Prostate gland (tissue), 2 donors: ENCODE measurements at regions not wholly inside any gene's neighbourhood (a gene's known extent, or its start where the extent isn't known, plus 50 kb on each side); places are given as distances from the start of the nearest gene placed in this dataset.

Source experiments
- DNase-seq: peaks from one replicate; pipeline ENCODE4 v3.0.0-alpha.2; 2019; ENCODE audit warnings: low spot score
- H3K27ac ChIP-seq, 2 donors: fragments of 200-600 bp; sonication (generic); 2 replicates each; pipeline ENCODE4 v1.5.1; 2017 to 2019
- H3K27me3 ChIP-seq: fragments of 200-600 bp; sonication (generic); replicated peaks from 2 replicates; pipeline ENCODE4 v1.5.1; 2019; ENCODE audit not compliant: insufficient read depth
- H3K36me3 ChIP-seq, 2 donors: fragments of 200-600 bp; sonication (generic); 1 replicate in 1 of 2; 2 replicates in 1 of 2; pipeline versions ENCODE4 v1.5.1 to v1.8.1; 2017 to 2019
- H3K4me1 ChIP-seq: fragments of 200-600 bp; sonication (generic); replicated peaks from 2 replicates; pipeline ENCODE4 v1.5.1; 2019
- H3K4me3 ChIP-seq, 2 donors: fragments of 200-600 bp; sonication (generic); 2 replicates each; pipeline ENCODE4 v1.5.1; 2017 to 2019
- H3K9me3 ChIP-seq: fragments of 200-600 bp; sonication (generic); 2 replicates; pipeline ENCODE4 v1.5.1; 2017
- POLR2A ChIP-seq: fragments of 450-650 bp; IDR thresholded peaks from one replicate; pipeline ENCODE4 v1.6.1; 2016; ENCODE audit warnings: antibody characterized with exemption, mild to moderate bottlenecking
- POLR2AphosphoS5 ChIP-seq: sonication (generic); formaldehyde crosslinking; IDR thresholded peaks from one replicate; pipeline ENCODE4 v1.6.1; 2017; ENCODE audit warnings: antibody characterized with exemption
- WGBS: methylation state at CpG from one replicate; pipeline ENCODE4 v1.1.5; 2018; 5-methylcytosine and 5-hydroxymethylcytosine counted together
- intact Hi-C: fragments of 100-400 bp; cut with DNase I; formaldehyde crosslinking; loops from one replicate; pipeline ENCODE4 v1.14.2; 2022
- TF ChIP-seq, protein P1 (sequence below), 4 experiments: fragments of 200-600 bp in 2 of 4; fragments of 450-650 bp in 2 of 4; sonication (generic) in 2 of 4; IDR thresholded peaks; 1 replicate in 3 of 4; 2 replicates in 1 of 4; pipeline ENCODE4 v1.5.1; 2016 to 2019; ENCODE audit warnings: antibody characterized with exemption in 4 of 4, mild to moderate bottlenecking in 2 of 4, moderate library complexity in 2 of 4

GRCh38 chr12:25023808-25024207 is 74.9 kb upstream of the BCAT1 start:
- H3K36me3 ChIP-seq, result no peaks in the 10 kb centered on the region
- H3K27me3 ChIP-seq, result no peaks in the 10 kb centered on the region
- H3K9me3 ChIP-seq, result no peaks in the 10 kb centered on the region
- intact Hi-C loops, result no loop called here
- no peak for DNase-seq
- H3K4me3 ChIP-seq, result no peak overlapping the region
- H3K4me1 ChIP-seq, result no peaks in the 10 kb centered on the region
- H3K27ac ChIP-seq, result no peak overlapping the region
- no peak for TF ChIP-seq POLR2A
- TF ChIP-seq, protein P1, sequence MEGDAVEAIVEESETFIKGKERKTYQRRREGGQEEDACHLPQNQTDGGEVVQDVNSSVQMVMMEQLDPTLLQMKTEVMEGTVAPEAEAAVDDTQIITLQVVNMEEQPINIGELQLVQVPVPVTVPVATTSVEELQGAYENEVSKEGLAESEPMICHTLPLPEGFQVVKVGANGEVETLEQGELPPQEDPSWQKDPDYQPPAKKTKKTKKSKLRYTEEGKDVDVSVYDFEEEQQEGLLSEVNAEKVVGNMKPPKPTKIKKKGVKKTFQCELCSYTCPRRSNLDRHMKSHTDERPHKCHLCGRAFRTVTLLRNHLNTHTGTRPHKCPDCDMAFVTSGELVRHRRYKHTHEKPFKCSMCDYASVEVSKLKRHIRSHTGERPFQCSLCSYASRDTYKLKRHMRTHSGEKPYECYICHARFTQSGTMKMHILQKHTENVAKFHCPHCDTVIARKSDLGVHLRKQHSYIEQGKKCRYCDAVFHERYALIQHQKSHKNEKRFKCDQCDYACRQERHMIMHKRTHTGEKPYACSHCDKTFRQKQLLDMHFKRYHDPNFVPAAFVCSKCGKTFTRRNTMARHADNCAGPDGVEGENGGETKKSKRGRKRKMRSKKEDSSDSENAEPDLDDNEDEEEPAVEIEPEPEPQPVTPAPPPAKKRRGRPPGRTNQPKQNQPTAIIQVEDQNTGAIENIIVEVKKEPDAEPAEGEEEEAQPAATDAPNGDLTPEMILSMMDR (IDR thresholded peaks at IDR 0.05), result no peak
- no peak for TF ChIP-seq POLR2AphosphoS5
- 61% methylated on average over 4 of the region's 4 CpGs for WGBS

- 91% methylated on average over 7 of the region's 7 CpGs for WGBS
- H3K4me1 ChIP-seq, result no peaks in the 10 kb centered on the region
- no peak for TF ChIP-seq POLR2A
- TF ChIP-seq, protein P1 (IDR thresholded peaks at IDR 0.05), result no peak
- TF ChIP-seq POLR2AphosphoS5, result no peak
- H3K9me3 ChIP-seq, result no peaks in the 10 kb centered on the region
- H3K27ac ChIP-seq, result no peak overlapping the region
- no peaks in the 10 kb centered on the region for H3K36me3 ChIP-seq
- no peak overlapping the region for H3K4me3 ChIP-seq
- intact Hi-C loops, result no loop called here
- H3K27me3 ChIP-seq, result no peaks in the 10 kb centered on the region
- DNase-seq, result no peak
Observed at GRCh38 chr12:25020621-25021243, 71.8 kb upstream of the BCAT1 start.

DNA sequence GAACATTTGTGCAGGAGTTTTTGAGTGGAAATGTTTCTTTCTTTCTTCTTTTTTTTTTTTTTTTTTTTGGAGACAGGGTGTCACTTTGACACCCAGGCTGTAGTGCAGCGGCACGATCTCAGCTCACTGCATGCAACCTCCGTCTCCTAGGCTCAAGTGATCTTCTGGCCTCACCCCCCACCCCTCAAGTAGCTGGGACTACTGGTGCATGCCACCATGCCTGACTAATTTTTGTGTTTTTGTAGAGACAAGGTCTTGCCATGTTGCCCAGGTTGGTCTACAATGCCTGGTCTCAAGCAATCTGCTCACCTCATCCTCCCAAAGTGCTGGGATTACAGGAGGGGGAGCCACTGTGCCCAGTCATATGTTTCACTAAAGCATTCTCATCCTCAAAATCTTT is 69.2 kb upstream of the BCAT1 start:
- H3K9me3 ChIP-seq, result no peaks in the 10 kb centered on the region
- no peaks in the 10 kb centered on the region for H3K27me3 ChIP-seq
- intact Hi-C loops, result no loop called here
- no peaks in the 10 kb centered on the region for H3K4me1 ChIP-seq
- H3K4me3 ChIP-seq, result no peak overlapping the region
- 97% methylated on average over 3 of the region's 3 CpGs for WGBS
- no peaks in the 10 kb centered on the region for H3K36me3 ChIP-seq
- no peak for DNase-seq
- no peak overlapping the region for H3K27ac ChIP-seq
- TF ChIP-seq, protein P1 (IDR thresholded peaks at IDR 0.05), result no peak
- TF ChIP-seq POLR2AphosphoS5 (no peak), POLR2A (no peak)

DNA sequence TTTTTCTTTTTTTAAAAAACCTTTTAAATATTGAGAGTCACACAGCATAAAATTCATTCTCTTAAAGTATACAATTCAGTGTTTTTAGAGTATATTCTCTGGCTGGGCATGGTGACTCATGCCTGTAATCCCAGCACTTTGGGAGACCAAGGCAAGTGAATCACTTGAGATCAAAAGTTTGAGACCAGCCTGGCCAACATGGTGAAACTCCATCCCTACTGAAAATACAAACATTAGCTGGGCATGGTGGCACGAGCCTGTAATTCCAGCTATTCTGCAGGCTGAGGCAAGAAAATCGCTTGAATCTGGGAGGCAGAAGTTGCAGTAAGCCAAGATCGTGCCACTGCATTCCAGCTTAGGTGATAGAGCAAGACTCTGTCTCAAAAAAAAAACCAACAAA is 68.4 kb upstream of the BCAT1 start:
- intact Hi-C loops, result no loop called here
- Histone ChIP-seq H3K27ac (no peak overlapping the region), H3K36me3 (no peaks in the 10 kb centered on the region), H3K4me3 (no peak overlapping the region), H3K27me3 (no peaks in the 10 kb centered on the region), H3K4me1 (no peaks in the 10 kb centered on the region), H3K9me3 (no peaks in the 10 kb centered on the region)
- no peak for TF ChIP-seq POLR2AphosphoS5
- TF ChIP-seq, protein P1 (IDR thresholded peaks at IDR 0.05), result no peak
- no peak for TF ChIP-seq POLR2A
- 36% methylated on average over 3 of the region's 3 CpGs for WGBS
- no peak for DNase-seq

- H3K9me3 ChIP-seq, result no peaks in the 10 kb centered on the region
- no peak overlapping the region for H3K4me3 ChIP-seq
- H3K36me3 ChIP-seq, result no peaks in the 10 kb centered on the region
- TF ChIP-seq POLR2AphosphoS5 (no peak), POLR2A (no peak)
- TF ChIP-seq, protein P1 (IDR thresholded peaks at IDR 0.05), result no peak
- no peak for DNase-seq
- WGBS, result 87% methylated on average over 2 of the region's 2 CpGs
- intact Hi-C loops, result no loop called here
- no peak overlapping the region for H3K27ac ChIP-seq
- H3K4me1 ChIP-seq, result no peaks in the 10 kb centered on the region
- no peaks in the 10 kb centered on the region for H3K27me3 ChIP-seq
Observed at GRCh38 chr12:25014961-25015360, 66.1 kb upstream of the BCAT1 start.
